ENCODE measurements at regions not wholly inside any gene's neighbourhood (a gene's known extent, or its start where the extent isn't known, plus 50 kb on each side); places are given as distances from the start of the nearest gene placed in this dataset.

DNA sequence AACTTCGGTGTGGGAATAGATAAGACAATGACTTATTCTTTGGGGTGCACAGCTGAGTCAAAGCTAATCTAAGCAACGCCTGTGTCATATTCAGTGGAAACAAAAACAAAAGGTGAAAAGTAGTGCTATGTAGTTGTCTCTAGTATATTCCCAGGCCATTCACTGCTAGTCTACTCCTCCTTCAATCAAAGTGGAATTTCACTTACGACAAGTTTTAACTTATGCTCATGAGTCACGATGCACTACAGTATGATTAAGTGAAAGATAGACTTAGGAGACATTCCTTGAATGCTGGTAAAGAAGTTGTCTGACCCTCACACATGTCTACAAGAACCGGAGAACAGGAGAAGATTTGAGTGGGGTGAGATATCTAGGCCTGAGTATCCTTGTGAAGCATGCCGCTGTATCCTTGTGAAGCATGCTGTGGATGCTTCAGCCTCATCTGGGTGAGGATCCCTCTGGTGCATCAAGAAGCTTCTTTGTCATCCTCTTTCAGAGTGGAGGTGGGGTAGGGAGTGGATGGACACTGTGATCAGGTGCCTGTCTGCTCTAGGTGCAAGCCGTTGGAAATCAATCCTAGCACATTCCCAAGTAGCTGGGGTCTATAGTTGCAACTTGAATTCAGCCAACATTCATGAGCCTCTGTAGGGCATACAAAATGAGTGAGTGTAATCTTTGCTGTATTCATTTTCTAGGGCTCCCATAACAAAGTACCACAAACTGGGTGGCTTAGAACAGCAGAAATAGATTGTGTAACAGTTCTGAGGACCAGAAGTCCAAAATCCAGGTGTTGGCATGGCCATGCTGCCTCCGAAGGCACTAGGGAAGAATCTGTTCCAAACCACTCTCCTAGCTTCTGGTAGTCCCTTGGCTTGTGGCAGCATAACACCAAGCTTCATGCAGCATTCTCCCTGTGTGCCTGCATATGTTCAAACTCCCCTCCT is 173.5 kb upstream of the FN1 start:
- intact Hi-C loops (cut with micrococcal nuclease): no loop called here
- no peak for ATAC-seq
- peaks cover 0 to 3% of the 10 kb centered on the region in 2 donors for H3K27me3 Mint-ChIP-seq (ENCODE audit: low read depth in 2 of 2)

GRCh38 chr2:215607766-215608165 is 171.9 kb upstream of the FN1 start:
- no peaks in the 10 kb centered on the region for H3K4me1 ChIP-seq (ENCODE audit: control insufficient read depth, insufficient read depth, low read length)
- H3K36me3 ChIP-seq (ENCODE audit: control insufficient read depth, insufficient read depth, low read length): no peaks in the 10 kb centered on the region
- no peak overlapping the region for H3K27ac Mint-ChIP-seq
- H3K36me3 Mint-ChIP-seq: no peaks in the 10 kb centered on the region
- no peaks in the 10 kb centered on the region for H3K9me3 Mint-ChIP-seq
- no peaks in the 10 kb centered on the region for H3K9me3 ChIP-seq (ENCODE audit: control insufficient read depth, insufficient read depth, low read length)
- peaks cover 0 to 10% of the 10 kb centered on the region in 2 donors for H3K27me3 Mint-ChIP-seq (ENCODE audit: low read depth in 2 of 2)
- no peak for DNase-seq
- H3K4me1 Mint-ChIP-seq: no peaks in the 10 kb centered on the region
- 100% methylated on average over 1 of the region's 1 CpG for WGBS (ENCODE audit: insufficient coverage)
- intact Hi-C loops (cut with micrococcal nuclease): no loop called here
- H3K4me3 Mint-ChIP-seq: no peak overlapping the region
- no peaks in the 10 kb centered on the region for H3K27me3 ChIP-seq (ENCODE audit: control insufficient read depth, insufficient read depth, low read length)
- TF ChIP-seq, protein P1, sequence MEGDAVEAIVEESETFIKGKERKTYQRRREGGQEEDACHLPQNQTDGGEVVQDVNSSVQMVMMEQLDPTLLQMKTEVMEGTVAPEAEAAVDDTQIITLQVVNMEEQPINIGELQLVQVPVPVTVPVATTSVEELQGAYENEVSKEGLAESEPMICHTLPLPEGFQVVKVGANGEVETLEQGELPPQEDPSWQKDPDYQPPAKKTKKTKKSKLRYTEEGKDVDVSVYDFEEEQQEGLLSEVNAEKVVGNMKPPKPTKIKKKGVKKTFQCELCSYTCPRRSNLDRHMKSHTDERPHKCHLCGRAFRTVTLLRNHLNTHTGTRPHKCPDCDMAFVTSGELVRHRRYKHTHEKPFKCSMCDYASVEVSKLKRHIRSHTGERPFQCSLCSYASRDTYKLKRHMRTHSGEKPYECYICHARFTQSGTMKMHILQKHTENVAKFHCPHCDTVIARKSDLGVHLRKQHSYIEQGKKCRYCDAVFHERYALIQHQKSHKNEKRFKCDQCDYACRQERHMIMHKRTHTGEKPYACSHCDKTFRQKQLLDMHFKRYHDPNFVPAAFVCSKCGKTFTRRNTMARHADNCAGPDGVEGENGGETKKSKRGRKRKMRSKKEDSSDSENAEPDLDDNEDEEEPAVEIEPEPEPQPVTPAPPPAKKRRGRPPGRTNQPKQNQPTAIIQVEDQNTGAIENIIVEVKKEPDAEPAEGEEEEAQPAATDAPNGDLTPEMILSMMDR (IDR thresholded peaks at IDR 0.05): no peak
- H3K4me3 ChIP-seq (ENCODE audit: low read length): no peak overlapping the region
- no peak overlapping the region for H3K27ac ChIP-seq (ENCODE audit: low read length)
- no peak for ATAC-seq

More for the DNA sequence above, 173.5 kb upstream of the FN1 start:
- H3K4me1 Mint-ChIP-seq: no peaks in the 10 kb centered on the region
- no peaks in the 10 kb centered on the region for H3K36me3 Mint-ChIP-seq
- Histone ChIP-seq H3K27ac (ENCODE audit: low read length) (no peak overlapping the region), H3K9me3 (ENCODE audit: control insufficient read depth, insufficient read depth, low read length) (no peaks in the 10 kb centered on the region), H3K36me3 (ENCODE audit: control insufficient read depth, insufficient read depth, low read length) (no peaks in the 10 kb centered on the region), H3K4me1 (ENCODE audit: control insufficient read depth, insufficient read depth, low read length) (no peaks in the 10 kb centered on the region), H3K27me3 (ENCODE audit: control insufficient read depth, insufficient read depth, low read length) (no peaks in the 10 kb centered on the region), H3K4me3 (ENCODE audit: low read length) (no peak overlapping the region)
- no peak for DNase-seq
- H3K4me3 Mint-ChIP-seq: no peak overlapping the region
- TF ChIP-seq, protein P1 (IDR thresholded peaks at IDR 0.05): no peak
- no peak overlapping the region for H3K27ac Mint-ChIP-seq
- no peaks in the 10 kb centered on the region for H3K9me3 Mint-ChIP-seq
- WGBS (ENCODE audit: insufficient coverage): 81% methylated on average over 7 of the region's 8 CpGs

- Mint-ChIP-seq H3K27me3 (ENCODE audit: low read depth in 2 of 2) (peaks cover 0 to 13% of the 10 kb centered on the region in 2 donors), H3K36me3 (no peaks in the 10 kb centered on the region), H3K9me3 (no peaks in the 10 kb centered on the region), H3K4me3 (no peak overlapping the region), H3K27ac (no peak overlapping the region), H3K4me1 (no peaks in the 10 kb centered on the region)
- Histone ChIP-seq H3K36me3 (ENCODE audit: control insufficient read depth, insufficient read depth, low read length) (no peaks in the 10 kb centered on the region), H3K27me3 (ENCODE audit: control insufficient read depth, insufficient read depth, low read length) (no peaks in the 10 kb centered on the region), H3K4me3 (ENCODE audit: low read length) (no peak overlapping the region), H3K9me3 (ENCODE audit: control insufficient read depth, insufficient read depth, low read length) (no peaks in the 10 kb centered on the region), H3K27ac (ENCODE audit: low read length) (no peak overlapping the region), H3K4me1 (ENCODE audit: control insufficient read depth, insufficient read depth, low read length) (no peaks in the 10 kb centered on the region)
- 75% methylated on average over 1 of the region's 2 CpGs for WGBS (ENCODE audit: insufficient coverage)
- no peak for DNase-seq
- intact Hi-C loops (cut with micrococcal nuclease): no loop called here
- TF ChIP-seq, protein P1 (IDR thresholded peaks at IDR 0.05): no peak
- ATAC-seq: no peak
Observed at GRCh38 chr2:215606219-215606618, 170.4 kb upstream of the FN1 start.

Data from natural killer cell (primary cell).